ENCODE measurements at regions not wholly inside any gene's neighbourhood (a gene's known extent, or its start where the extent isn't known, plus 50 kb on each side); places are given as distances from the start of the nearest gene placed in this dataset.
A peak's percentile ranks its signal among the peaks of the same experiment; 100 is the strongest.

DNA sequence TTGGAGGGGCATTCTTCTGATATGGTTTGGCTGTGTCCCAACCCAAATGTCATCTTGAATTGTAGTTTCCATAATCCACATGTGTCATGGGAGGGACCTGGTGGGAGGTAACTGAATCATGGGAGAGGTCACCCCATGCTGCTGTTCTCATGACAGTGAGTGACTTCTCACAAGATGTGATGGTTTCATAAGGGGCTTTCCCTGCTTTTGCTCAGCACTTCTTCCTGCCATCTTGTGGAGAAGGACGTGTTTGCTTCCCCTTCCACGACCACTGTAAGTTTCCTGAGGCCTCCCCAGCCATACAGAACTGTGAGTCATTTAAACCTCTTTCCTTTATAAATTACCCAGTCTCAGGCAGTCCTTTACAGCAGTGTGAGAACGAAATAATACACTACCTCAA is 382.4 kb downstream of the VRK1 start:
- intact Hi-C loops (cut with micrococcal nuclease; ENCODE audit: unreplicated experiment), result no loop called here
- POLR2A ChIA-PET, result no interaction called here
- Mint-ChIP-seq H3K4me1 (ENCODE audit: low read depth, unreplicated experiment) (no peaks in the 10 kb centered on the region), H3K36me3 (ENCODE audit: insufficient read depth, unreplicated experiment) (no peaks in the 10 kb centered on the region), H3K9me3 (ENCODE audit: unreplicated experiment) (peaks cover 9% of the 10 kb centered on the region), H3K27me3 (ENCODE audit: insufficient read depth, unreplicated experiment) (no peaks in the 10 kb centered on the region), H3K4me3 (ENCODE audit: unreplicated experiment) (no peak overlapping the region), H3K27ac (ENCODE audit: unreplicated experiment) (no peak overlapping the region)
- no peaks in the 10 kb centered on the region for H3K36me3 ChIP-seq (ENCODE audit: control insufficient read depth, insufficient read depth, low read length)
- DNase-seq, result no peak
- TF ChIP-seq, protein P1, sequence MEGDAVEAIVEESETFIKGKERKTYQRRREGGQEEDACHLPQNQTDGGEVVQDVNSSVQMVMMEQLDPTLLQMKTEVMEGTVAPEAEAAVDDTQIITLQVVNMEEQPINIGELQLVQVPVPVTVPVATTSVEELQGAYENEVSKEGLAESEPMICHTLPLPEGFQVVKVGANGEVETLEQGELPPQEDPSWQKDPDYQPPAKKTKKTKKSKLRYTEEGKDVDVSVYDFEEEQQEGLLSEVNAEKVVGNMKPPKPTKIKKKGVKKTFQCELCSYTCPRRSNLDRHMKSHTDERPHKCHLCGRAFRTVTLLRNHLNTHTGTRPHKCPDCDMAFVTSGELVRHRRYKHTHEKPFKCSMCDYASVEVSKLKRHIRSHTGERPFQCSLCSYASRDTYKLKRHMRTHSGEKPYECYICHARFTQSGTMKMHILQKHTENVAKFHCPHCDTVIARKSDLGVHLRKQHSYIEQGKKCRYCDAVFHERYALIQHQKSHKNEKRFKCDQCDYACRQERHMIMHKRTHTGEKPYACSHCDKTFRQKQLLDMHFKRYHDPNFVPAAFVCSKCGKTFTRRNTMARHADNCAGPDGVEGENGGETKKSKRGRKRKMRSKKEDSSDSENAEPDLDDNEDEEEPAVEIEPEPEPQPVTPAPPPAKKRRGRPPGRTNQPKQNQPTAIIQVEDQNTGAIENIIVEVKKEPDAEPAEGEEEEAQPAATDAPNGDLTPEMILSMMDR (IDR thresholded peaks at IDR 0.05; ENCODE audit: insufficient read depth in 1 of 2, low read depth in 1 of 2, low read length in 1 of 2, severe bottlenecking in 1 of 2, unreplicated experiment in 1 of 2), result no peak
- H3K27me3 ChIP-seq (replicated peaks; ENCODE audit: control insufficient read depth, insufficient read depth, low read length), result no peaks in the 10 kb centered on the region
- H3K9me3 ChIP-seq, result no peaks in the 10 kb centered on the region
- H3K4me1 ChIP-seq, result no peaks in the 10 kb centered on the region
- no peak overlapping the region for H3K4me3 ChIP-seq (ENCODE audit: low read depth, low read length)
- no TSS peak for BruUV-seq (replicated peaks)
- CTCF ChIA-PET, result no interaction called here

DNA sequence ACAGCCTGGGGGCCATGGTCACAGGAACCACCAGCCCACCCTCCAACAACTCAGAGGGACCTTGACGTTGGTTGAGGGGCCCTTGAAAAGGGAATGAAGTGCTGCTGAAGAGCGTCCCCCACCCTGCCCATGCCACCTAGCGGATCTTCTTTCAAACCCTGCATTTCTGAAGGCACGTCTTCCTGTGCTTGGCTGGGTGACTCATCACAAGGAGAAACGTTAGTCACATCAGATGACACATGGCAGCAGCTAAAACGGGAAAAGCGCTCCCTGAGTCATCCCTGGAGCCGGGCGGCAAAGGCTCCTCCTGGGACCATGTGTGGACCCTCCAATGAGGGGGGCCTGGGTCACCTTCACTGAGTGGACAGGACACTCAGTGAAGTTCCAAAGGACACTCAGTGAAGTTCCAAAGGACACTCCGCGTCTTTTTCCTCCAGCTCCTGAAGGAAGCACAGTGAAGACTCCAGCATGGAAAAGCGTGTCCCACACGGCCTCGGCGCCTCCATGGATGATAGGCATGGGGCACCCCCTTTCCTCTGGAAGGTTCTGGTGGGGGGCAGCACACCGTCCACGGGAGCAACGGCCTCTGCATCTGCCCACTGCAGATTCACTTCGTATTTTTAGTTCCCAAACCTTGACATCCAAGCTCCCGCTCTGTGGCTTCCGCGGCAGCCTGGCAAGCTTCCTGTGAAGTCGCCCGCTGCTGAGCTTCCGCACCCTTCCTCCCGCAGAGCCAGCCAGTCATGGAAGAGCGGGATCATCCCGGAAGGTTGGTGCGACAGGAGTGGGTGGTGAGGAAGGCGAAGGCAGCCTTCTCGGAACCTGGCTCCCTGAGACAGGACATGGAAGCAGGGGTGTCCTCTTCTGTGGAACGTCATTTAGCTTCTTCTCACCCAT is 383.4 kb downstream of the VRK1 start:
- POLR2A ChIA-PET, result no interaction called here
- intact Hi-C loops (cut with micrococcal nuclease; ENCODE audit: unreplicated experiment), result no loop called here
- Histone ChIP-seq H3K4me3 (ENCODE audit: low read depth, low read length) (no peak overlapping the region), H3K36me3 (ENCODE audit: control insufficient read depth, insufficient read depth, low read length) (no peaks in the 10 kb centered on the region), H3K4me1 (no peaks in the 10 kb centered on the region), H3K9me3 (no peaks in the 10 kb centered on the region), H3K27me3 (replicated peaks; ENCODE audit: control insufficient read depth, insufficient read depth, low read length) (no peaks in the 10 kb centered on the region)
- H3K4me3 Mint-ChIP-seq (ENCODE audit: unreplicated experiment), result no peak overlapping the region
- no peaks in the 10 kb centered on the region for H3K36me3 Mint-ChIP-seq (ENCODE audit: insufficient read depth, unreplicated experiment)
- no TSS peak for BruUV-seq (replicated peaks)
- H3K27me3 Mint-ChIP-seq (ENCODE audit: insufficient read depth, unreplicated experiment), result no peaks in the 10 kb centered on the region
- TF ChIP-seq, protein P1 (IDR thresholded peaks at IDR 0.05; ENCODE audit: insufficient read depth in 1 of 2, low read depth in 1 of 2, low read length in 1 of 2, severe bottlenecking in 1 of 2, unreplicated experiment in 1 of 2), result no peak
- CTCF ChIA-PET, result no interaction called here
- no peak for DNase-seq
- peaks cover 9% of the 10 kb centered on the region for H3K9me3 Mint-ChIP-seq (ENCODE audit: unreplicated experiment)
- H3K27ac Mint-ChIP-seq (ENCODE audit: unreplicated experiment), result no peak overlapping the region
- no peaks in the 10 kb centered on the region for H3K4me1 Mint-ChIP-seq (ENCODE audit: low read depth, unreplicated experiment)

DNA sequence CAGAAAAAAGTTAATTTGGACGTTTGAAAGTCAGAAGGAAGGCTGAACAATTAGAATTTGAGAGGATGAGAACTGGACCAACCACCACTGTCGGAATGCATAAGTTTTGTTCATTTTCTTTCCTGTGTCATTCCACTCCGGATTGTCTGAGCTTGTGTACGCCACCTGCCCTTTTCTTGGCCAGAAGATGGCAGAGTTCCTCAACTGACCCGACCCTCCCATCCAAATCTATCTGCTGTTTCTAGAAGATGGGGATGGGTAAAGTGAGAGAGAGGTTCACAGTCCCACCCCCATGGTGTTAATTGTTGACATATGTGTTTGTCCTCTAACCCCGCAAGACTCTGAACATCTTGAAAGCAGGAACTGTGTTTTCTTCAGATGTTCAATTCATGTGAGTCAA is 388.0 kb downstream of the VRK1 start:
- ChIA-PET POLR2A (no interaction called here), CTCF (no interaction called here)
- peaks cover 11% of the 10 kb centered on the region for H3K27me3 Mint-ChIP-seq (ENCODE audit: insufficient read depth, unreplicated experiment)
- no peaks in the 10 kb centered on the region for H3K9me3 ChIP-seq
- no TSS peak for BruUV-seq (replicated peaks)
- TF ChIP-seq, protein P1 (IDR thresholded peaks at IDR 0.05; ENCODE audit: insufficient read depth in 1 of 2, low read depth in 1 of 2, low read length in 1 of 2, severe bottlenecking in 1 of 2, unreplicated experiment in 1 of 2), result peak in 1 of 2 experiments; percentile 34
- peaks cover 9% of the 10 kb centered on the region for H3K9me3 Mint-ChIP-seq (ENCODE audit: unreplicated experiment)
- no peaks in the 10 kb centered on the region for H3K36me3 ChIP-seq (ENCODE audit: control insufficient read depth, insufficient read depth, low read length)
- intact Hi-C loops (cut with micrococcal nuclease; ENCODE audit: unreplicated experiment), result no loop called here
- H3K36me3 Mint-ChIP-seq (ENCODE audit: insufficient read depth, unreplicated experiment), result no peaks in the 10 kb centered on the region
- no peak overlapping the region for H3K4me3 ChIP-seq (ENCODE audit: low read depth, low read length)
- no peak overlapping the region for H3K27ac Mint-ChIP-seq (ENCODE audit: unreplicated experiment)
- H3K4me1 ChIP-seq, result no peaks in the 10 kb centered on the region
- no peak overlapping the region for H3K4me3 Mint-ChIP-seq (ENCODE audit: unreplicated experiment)
- peak in 1 of 2 experiments; percentile 4 for DNase-seq
- no peaks in the 10 kb centered on the region for H3K4me1 Mint-ChIP-seq (ENCODE audit: low read depth, unreplicated experiment)
- H3K27me3 ChIP-seq (replicated peaks; ENCODE audit: control insufficient read depth, insufficient read depth, low read length), result no peaks in the 10 kb centered on the region

All from Caco-2 (cell line).